MCF 10A (cell line): ENCODE measurements at regions not wholly inside any gene's neighbourhood (a gene's known extent, or its start where the extent isn't known, plus 50 kb on each side); places are given as distances from the start of the nearest gene placed in this dataset.

ENCODE experiments used
- BruUV-seq: library from RNA; stranded (reverse); fragments of 400-500 nt; replicated peaks from 2 replicates; lab custom pipeline; 2021; lab: Mats Ljungman, UMichigan
- CTCF ChIA-PET: fragments of 300-600 bp; sonication (Branson Sonifier 250); formaldehyde crosslinking; extraction: SDS; loops from one replicate; lab custom pipeline; 2021; ENCODE audit warnings: antibody characterized with exemption, inconsistent platforms; lab: Yijun Ruan, JAX
- POLR2A ChIA-PET: fragments of 300-600, 350-650 bp; sonication (Branson Sonifier 250); formaldehyde crosslinking; extraction: SDS; loops from one replicate; lab custom pipeline; 2020; ENCODE audit warnings: antibody characterized with exemption, inconsistent platforms; lab: Yijun Ruan, JAX
- DNase-seq: peaks from one replicate; pipeline ENCODE4 v3.0.0-alpha.2; 2018; ENCODE audit not compliant: unreplicated experiment
- H3K27ac Mint-ChIP-seq: one replicate; pipeline ENCODE4 v1.8.0; 2022; ENCODE audit warnings: mild to moderate bottlenecking, low read depth, mixed read lengths; ENCODE audit not compliant: unreplicated experiment
- H3K27me3 Mint-ChIP-seq: one replicate; pipeline ENCODE4 v1.8.0; 2022; ENCODE audit warnings: mixed read lengths; ENCODE audit not compliant: insufficient read depth, unreplicated experiment
- H3K36me3 Mint-ChIP-seq: one replicate; pipeline ENCODE4 v1.8.0; 2022; ENCODE audit warnings: mild to moderate bottlenecking, moderate library complexity, mixed read lengths; ENCODE audit not compliant: insufficient read depth, unreplicated experiment
- H3K4me1 Mint-ChIP-seq: one replicate; pipeline ENCODE4 v1.8.0; 2022; ENCODE audit warnings: mixed read lengths; ENCODE audit not compliant: insufficient read depth, unreplicated experiment
- H3K4me3 Mint-ChIP-seq: one replicate; pipeline ENCODE4 v1.8.0; 2022; ENCODE audit warnings: mild to moderate bottlenecking, moderate library complexity, mixed read lengths; ENCODE audit not compliant: unreplicated experiment
- H3K9me3 Mint-ChIP-seq: one replicate; pipeline ENCODE4 v1.8.0; 2022; ENCODE audit warnings: mixed read lengths; ENCODE audit not compliant: unreplicated experiment
- intact Hi-C: fragments of 100-400 bp; cut with micrococcal nuclease; formaldehyde crosslinking; loops from 2 replicates; pipeline ENCODE4 v1.14.1; 2022
- TF ChIP-seq, protein P1 (sequence below): fragments of 200-600 bp; IDR thresholded peaks from one replicate; pipeline ENCODE4 v1.8.0; 2022; ENCODE audit warnings: antibody characterized with exemption, mild to moderate bottlenecking; ENCODE audit not compliant: unreplicated experiment

DNA sequence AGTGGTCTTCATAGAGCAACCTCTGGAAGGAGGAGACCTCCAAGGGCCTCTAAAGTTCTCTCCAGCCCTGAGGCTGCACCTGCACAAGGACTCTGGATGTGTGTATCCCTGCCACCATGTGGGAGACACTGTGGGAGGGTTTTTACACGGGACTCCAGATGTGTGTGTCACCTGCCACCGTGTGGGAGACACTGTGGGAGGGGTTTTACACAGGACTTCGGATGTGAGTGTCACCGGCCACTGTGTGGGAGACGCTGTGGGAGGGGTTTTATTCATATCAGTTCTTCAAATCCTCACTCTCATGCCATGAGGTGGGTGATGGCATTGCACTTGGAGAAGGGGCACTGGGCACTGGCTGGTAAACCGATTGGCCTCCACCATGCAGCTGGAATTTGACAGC is 90.2 kb upstream of the SSTR4 start:
- Mint-ChIP-seq H3K27me3 (no peaks in the 10 kb centered on the region), H3K4me1 (peaks cover 4% of the 10 kb centered on the region), H3K9me3 (no peaks in the 10 kb centered on the region), H3K4me3 (no peak overlapping the region), H3K36me3 (no peaks in the 10 kb centered on the region), H3K27ac (no peak overlapping the region)
- no peak for DNase-seq
- BruUV-seq = no TSS peak
- ChIA-PET POLR2A (no interaction called here), CTCF (interaction anchor here (0.6 to 1.9 kb wide), 4 partner anchors 14 to 299 kb away, joined by 3 to 4 read pairs (median 3); no protein-coding TSS in a partner anchor)
- TF ChIP-seq, protein P1, sequence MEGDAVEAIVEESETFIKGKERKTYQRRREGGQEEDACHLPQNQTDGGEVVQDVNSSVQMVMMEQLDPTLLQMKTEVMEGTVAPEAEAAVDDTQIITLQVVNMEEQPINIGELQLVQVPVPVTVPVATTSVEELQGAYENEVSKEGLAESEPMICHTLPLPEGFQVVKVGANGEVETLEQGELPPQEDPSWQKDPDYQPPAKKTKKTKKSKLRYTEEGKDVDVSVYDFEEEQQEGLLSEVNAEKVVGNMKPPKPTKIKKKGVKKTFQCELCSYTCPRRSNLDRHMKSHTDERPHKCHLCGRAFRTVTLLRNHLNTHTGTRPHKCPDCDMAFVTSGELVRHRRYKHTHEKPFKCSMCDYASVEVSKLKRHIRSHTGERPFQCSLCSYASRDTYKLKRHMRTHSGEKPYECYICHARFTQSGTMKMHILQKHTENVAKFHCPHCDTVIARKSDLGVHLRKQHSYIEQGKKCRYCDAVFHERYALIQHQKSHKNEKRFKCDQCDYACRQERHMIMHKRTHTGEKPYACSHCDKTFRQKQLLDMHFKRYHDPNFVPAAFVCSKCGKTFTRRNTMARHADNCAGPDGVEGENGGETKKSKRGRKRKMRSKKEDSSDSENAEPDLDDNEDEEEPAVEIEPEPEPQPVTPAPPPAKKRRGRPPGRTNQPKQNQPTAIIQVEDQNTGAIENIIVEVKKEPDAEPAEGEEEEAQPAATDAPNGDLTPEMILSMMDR = no peak
- intact Hi-C loops = no loop called here

DNA sequence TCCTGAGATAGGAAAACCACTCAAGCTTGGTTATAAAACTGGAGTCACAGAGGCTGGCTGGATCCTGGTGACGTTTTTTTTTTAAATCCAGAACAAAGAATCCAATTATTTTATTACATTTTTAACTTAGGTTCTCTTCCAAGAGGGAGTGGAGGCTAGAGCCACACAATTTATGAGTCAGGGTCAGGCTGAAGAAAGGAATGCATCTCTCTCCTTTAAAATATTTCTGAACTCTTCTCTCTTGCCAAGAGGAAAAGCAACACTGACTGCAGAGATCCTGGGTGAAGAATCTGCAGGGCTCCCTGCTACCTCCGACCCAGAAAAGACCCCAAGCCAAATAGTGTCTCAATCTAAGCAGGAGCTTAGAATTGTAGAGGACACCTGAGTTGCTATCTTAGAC is 88.5 kb upstream of the SSTR4 start:
- intact Hi-C loops = no loop called here
- POLR2A ChIA-PET = no interaction called here
- Mint-ChIP-seq H3K9me3 (no peaks in the 10 kb centered on the region), H3K4me1 (peaks cover 4% of the 10 kb centered on the region), H3K27ac (no peak overlapping the region), H3K27me3 (no peaks in the 10 kb centered on the region), H3K4me3 (no peak overlapping the region), H3K36me3 (no peaks in the 10 kb centered on the region)
- no peak for DNase-seq
- CTCF ChIA-PET = interaction anchor here (0.6 to 1.5 kb wide), 5 partner anchors 12 to 220 kb away, joined by 3 to 4 read pairs (median 3); no protein-coding TSS in a partner anchor
- TF ChIP-seq, protein P1 = no peak
- BruUV-seq = no TSS peak

DNA sequence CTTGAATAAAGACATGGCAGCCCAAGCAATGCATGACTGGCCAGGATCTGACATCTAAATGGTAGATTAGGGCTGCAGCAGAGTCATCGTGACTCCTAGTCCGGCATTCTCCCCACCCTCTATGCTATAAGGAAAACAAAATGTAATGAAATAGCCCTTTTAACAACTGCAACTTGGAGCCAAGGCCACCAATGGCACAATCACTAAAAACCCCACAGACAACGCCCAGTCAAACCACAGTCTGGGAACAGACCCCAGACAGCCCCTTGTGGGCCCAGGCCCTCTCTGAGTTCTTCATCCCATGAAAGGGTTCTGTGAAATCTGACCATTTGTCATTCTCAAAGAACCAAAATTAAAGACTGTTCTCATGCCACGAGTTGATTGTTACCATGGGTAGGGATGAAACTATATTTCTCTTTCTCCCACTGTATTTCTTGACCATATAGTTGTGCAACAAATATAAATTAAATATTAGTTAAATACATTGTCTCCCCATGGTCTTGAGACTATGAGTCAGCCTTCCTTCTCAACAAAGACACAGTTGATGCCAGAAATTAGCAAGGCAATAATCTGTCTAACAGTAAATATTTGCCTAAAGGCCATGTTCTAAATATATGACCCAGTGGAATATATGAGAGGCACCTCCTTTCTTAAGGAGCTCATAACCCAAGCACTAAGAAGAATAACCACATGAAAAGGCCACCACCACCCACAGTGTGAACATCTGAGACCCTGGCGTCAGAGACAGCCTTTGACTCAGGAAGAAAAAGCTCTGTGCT is 85.6 kb upstream of the SSTR4 start:
- no peaks in the 10 kb centered on the region for H3K9me3 Mint-ChIP-seq
- no peaks in the 10 kb centered on the region for H3K4me1 Mint-ChIP-seq
- ChIA-PET POLR2A (interaction anchor here (1.0 kb wide), 1 partner anchor 11 kb away, joined by 4 read pairs; no protein-coding TSS in a partner anchor), CTCF (interaction anchor here (1.0 to 1.3 kb wide), 3 partner anchors 9 to 252 kb away, joined by 3 to 6 read pairs (median 3); no protein-coding TSS in a partner anchor)
- H3K4me3 Mint-ChIP-seq = no peak overlapping the region
- no peaks in the 10 kb centered on the region for H3K36me3 Mint-ChIP-seq
- intact Hi-C loops = no loop called here
- no peaks in the 10 kb centered on the region for H3K27me3 Mint-ChIP-seq
- no peak for DNase-seq
- TF ChIP-seq, protein P1 = no peak
- BruUV-seq = no TSS peak
- no peak overlapping the region for H3K27ac Mint-ChIP-seq

DNA sequence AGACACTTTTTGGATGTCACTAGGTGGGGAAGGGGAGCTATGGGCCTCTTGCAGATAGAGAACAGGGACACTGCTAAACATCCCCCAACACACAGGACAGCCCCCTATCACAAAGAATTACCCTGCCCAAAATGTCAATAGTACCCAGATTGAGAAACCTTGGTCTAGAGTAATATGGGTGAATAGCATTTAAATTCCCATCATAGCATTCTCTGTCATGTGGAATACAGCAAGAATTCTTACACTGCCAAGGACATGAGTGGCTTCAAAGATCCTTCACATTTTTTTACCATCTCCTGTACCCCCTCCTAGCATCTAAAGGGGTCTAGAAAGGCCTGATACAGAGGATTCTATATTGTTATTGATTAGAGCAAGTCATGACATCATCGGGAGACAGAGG is 83.1 kb upstream of the SSTR4 start:
- Mint-ChIP-seq H3K4me3 (no peak overlapping the region), H3K27me3 (no peaks in the 10 kb centered on the region), H3K9me3 (no peaks in the 10 kb centered on the region), H3K27ac (no peak overlapping the region), H3K36me3 (no peaks in the 10 kb centered on the region), H3K4me1 (no peaks in the 10 kb centered on the region)
- POLR2A ChIA-PET = interaction anchor here (0.7 to 1.0 kb wide), 2 partner anchors 13 to 15 kb away, joined by 3 to 6 read pairs; no protein-coding TSS in a partner anchor
- no TSS peak for BruUV-seq
- intact Hi-C loops = no loop called here
- CTCF ChIA-PET = interaction anchor here (0.6 kb wide), 1 partner anchor 41 kb away, joined by 3 read pairs; no protein-coding TSS in a partner anchor
- TF ChIP-seq, protein P1 = no peak
- DNase-seq = no peak
